Coronary artery (tissue), 2 donors: ENCODE measurements at regions not wholly inside any gene's neighbourhood (a gene's known extent, or its start where the extent isn't known, plus 50 kb on each side); places are given as distances from the start of the nearest gene placed in this dataset.

Experiments
- DNase-seq: peaks from one replicate; pipeline ENCODE4 v3.0.0-alpha.2; 2017; ENCODE audit warnings: low spot score
- H3K27ac ChIP-seq, 2 donors: fragments of 200-600 bp; sonication (generic); one replicate each; pipeline ENCODE4 v1.5.1; 2016 to 2019
- H3K4me3 ChIP-seq: fragments of 200-600 bp; sonication (generic); 2 replicates; pipeline ENCODE4 v1.5.1; 2016; ENCODE audit warnings: mild to moderate bottlenecking, moderate library complexity
- CTCF ChIP-seq: fragments of 200-600 bp; sonication (generic); IDR thresholded peaks from one replicate; pipeline ENCODE4 v1.5.1; 2019; ENCODE audit warnings: antibody characterized with exemption

DNA sequence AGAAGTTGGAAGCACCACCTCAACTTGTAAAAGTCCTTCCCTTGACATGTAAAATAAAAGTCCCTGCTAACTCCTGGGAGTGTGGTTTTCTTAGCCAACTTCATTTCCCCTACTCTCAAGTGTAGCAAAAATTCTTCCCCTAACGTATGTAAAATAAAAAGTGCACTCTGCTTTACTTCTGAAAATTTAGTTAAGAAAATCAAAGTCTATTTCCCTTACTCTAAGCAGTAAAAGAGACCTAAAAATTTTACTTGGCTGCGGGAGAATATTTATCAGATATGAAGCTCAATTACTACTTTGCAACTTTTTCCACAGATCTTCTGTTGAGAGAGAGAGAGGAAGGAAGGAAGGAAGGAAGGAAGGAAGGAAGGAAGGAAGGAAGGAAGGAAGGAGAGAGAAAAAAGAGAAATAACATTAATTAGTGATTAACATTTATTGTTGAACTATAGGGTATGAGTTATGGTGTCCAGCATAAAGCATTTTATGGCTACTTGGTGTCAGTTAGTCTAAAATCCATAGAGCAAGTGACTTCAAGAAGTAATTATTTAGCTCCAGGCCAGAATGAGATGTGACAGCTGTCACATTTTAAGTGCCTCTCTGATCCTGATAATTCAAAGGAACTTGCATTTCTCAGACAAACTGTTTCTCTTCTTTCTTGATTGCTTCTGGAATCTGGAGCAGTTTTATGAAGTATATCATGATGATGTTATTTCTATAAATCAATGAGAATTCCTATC lies 210.3 kb downstream of the TMX3 start:
- no peak overlapping the region for H3K4me3 ChIP-seq
- no peak overlapping the region for H3K27ac ChIP-seq
- DNase-seq = no peak
- TF ChIP-seq CTCF = no peak

GRCh38 chr18:68500556-68500955 lies 214.4 kb downstream of the TMX3 start:
- H3K4me3 ChIP-seq = no peak overlapping the region
- H3K27ac ChIP-seq = no peak overlapping the region
- DNase-seq = no peak
- TF ChIP-seq CTCF = no peak

DNA sequence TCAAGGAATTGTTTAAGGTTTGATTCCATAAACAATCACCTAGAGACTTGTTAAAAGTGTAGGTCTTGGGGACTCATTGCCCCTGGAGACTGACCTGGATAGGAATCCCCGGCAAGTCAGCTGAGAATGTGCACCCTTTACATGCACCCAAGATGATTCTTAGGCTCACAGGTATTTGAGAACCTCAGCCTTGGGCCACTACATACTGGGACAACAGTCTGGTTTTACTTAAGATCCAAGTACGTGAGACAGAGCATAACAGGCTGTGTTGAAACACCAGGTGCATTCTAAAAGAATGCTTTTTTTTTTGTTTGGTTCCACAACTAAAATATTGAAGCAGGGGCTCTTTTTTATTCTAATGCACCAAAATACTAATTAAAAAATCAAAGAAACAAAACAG lies 215.8 kb downstream of the TMX3 start:
- no peak for DNase-seq
- Histone ChIP-seq H3K27ac (no peak overlapping the region), H3K4me3 (no peak overlapping the region)
- no peak for TF ChIP-seq CTCF

GRCh38 chr18:68498636-68499035 lies 216.3 kb downstream of the TMX3 start:
- no peak overlapping the region for H3K27ac ChIP-seq
- DNase-seq = no peak
- TF ChIP-seq CTCF = no peak
- H3K4me3 ChIP-seq = no peak overlapping the region

- no peak for TF ChIP-seq CTCF
- H3K4me3 ChIP-seq = no peak overlapping the region
- DNase-seq = no peak
- H3K27ac ChIP-seq = no peak overlapping the region
Measured at GRCh38 chr18:68498185-68498584, 216.7 kb downstream of the TMX3 start.

DNA sequence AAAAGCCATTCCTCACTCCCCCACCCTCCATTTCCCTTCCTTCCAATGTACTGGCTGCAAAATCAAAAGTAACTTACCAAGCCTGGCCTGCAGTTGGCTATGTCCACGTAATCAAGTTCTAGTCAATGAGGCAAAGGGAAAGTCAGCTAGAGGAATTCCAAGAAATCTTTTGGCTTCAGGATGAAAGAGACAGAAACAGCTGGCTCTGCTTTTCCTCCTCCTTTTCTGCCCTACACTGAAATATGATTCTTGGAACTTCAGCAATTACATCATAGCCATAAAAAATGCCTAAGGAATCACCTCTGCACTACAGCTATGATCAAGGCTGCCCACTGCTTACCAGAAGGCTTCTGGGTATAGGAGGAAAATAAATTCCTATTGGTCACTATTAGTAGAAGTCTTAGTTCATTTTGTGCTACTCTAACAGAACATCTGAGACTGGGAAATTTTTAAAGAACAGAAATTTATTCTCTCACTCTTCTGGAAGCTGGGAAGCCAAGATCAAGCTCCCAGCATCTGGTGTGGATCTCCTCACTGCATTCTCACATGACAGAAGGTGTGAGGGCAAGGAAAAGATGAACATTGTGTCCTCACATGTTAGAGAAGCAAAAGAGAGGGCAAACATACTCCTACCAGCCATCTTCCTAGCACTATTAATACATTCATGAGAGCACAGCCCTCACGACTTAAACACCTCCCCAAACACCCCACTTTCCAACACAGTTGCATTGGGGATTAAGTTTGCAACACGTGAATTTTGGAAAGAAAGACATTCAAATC lies 219.9 kb downstream of the TMX3 start:
- no peak overlapping the region for H3K4me3 ChIP-seq
- TF ChIP-seq CTCF = no peak
- DNase-seq = no peak
- peak overlapping the region; percentile 56 to 58 for H3K27ac ChIP-seq
